Ectodermal cell (in vitro differentiated cells): ENCODE measurements at regions not wholly inside any gene's neighbourhood (a gene's known extent, or its start where the extent isn't known, plus 50 kb on each side); places are given as distances from the start of the nearest gene placed in this dataset.

ENCODE experiments used
- H3K27ac ChIP-seq: 2 replicates; pipeline ENCODE4 v1.7.0; 2013; ENCODE audit warnings: mild to moderate bottlenecking, low read depth, low read length; ENCODE audit not compliant: insufficient read depth, poor library complexity, severe bottlenecking
- H3K27me3 ChIP-seq: 2 replicates; pipeline ENCODE4 v1.7.0; 2013; ENCODE audit warnings: mild to moderate bottlenecking, low read length; ENCODE audit not compliant: insufficient read depth, control insufficient read depth, poor library complexity, severe bottlenecking
- H3K36me3 ChIP-seq: one replicate; pipeline ENCODE4 v1.7.0; 2013; ENCODE audit warnings: low read length; ENCODE audit not compliant: control insufficient read depth, insufficient read depth
- H3K4me1 ChIP-seq: one replicate; pipeline ENCODE4 v1.7.0; 2013; ENCODE audit warnings: low read length; ENCODE audit not compliant: control insufficient read depth, insufficient read depth
- H3K4me3 ChIP-seq: 2 replicates; pipeline ENCODE4 v1.7.0; 2013; ENCODE audit warnings: low read depth, low read length, control low read depth; ENCODE audit not compliant: insufficient read depth
- H3K9me3 ChIP-seq: 2 replicates; pipeline ENCODE4 v1.7.0; 2013; ENCODE audit warnings: mild to moderate bottlenecking, low read length, moderate library complexity; ENCODE audit not compliant: control insufficient read depth
- WGBS, 2 experiments: methylation state at CpG; one replicate each; pipeline ENCODE4 v1.1.7; 2013; ENCODE audit warnings: missing lambda C conversion rate in 2 of 2; 5-methylcytosine and 5-hydroxymethylcytosine counted together

- no peaks in the 10 kb centered on the region for H3K27me3 ChIP-seq
- H3K36me3 ChIP-seq: no peaks in the 10 kb centered on the region
- no peak overlapping the region for H3K4me3 ChIP-seq
- no peaks in the 10 kb centered on the region for H3K9me3 ChIP-seq
- H3K4me1 ChIP-seq: no peaks in the 10 kb centered on the region
- WGBS, 2 experiments: 92 to 95% methylated on average over 4 of the region's 4 CpGs
- no peak overlapping the region for H3K27ac ChIP-seq
Observed at GRCh38 chr5:153318556-153318955, 171.9 kb upstream of the GRIA1 start.

GRCh38 chr5:153321478-153321877 is 169.0 kb upstream of the GRIA1 start:
- Histone ChIP-seq H3K27ac (no peak overlapping the region), H3K27me3 (no peaks in the 10 kb centered on the region), H3K36me3 (no peaks in the 10 kb centered on the region), H3K4me3 (no peak overlapping the region), H3K9me3 (no peaks in the 10 kb centered on the region), H3K4me1 (no peaks in the 10 kb centered on the region)
- 96 to 100% methylated on average over 1 of the region's 1 CpG for WGBS, 2 experiments

GRCh38 chr5:153340139-153340538 is 150.3 kb upstream of the GRIA1 start:
- Histone ChIP-seq H3K4me3 (no peak overlapping the region), H3K9me3 (no peaks in the 10 kb centered on the region), H3K4me1 (no peaks in the 10 kb centered on the region), H3K27me3 (no peaks in the 10 kb centered on the region), H3K36me3 (no peaks in the 10 kb centered on the region), H3K27ac (no peak overlapping the region)
- WGBS, 2 experiments: 94 to 96% methylated on average over 2 to 3 of the region's 3 CpGs

- H3K4me1 ChIP-seq: no peaks in the 10 kb centered on the region
- H3K36me3 ChIP-seq: no peaks in the 10 kb centered on the region
- no peak overlapping the region for H3K4me3 ChIP-seq
- H3K27ac ChIP-seq: no peak overlapping the region
- H3K9me3 ChIP-seq: no peaks in the 10 kb centered on the region
- no peaks in the 10 kb centered on the region for H3K27me3 ChIP-seq
- WGBS, 2 experiments: 95 to 100% methylated on average over 1 of the region's 1 CpG
Observed at GRCh38 chr5:153340738-153341137, 149.7 kb upstream of the GRIA1 start.

- Histone ChIP-seq H3K4me1 (no peaks in the 10 kb centered on the region), H3K36me3 (no peaks in the 10 kb centered on the region), H3K9me3 (no peaks in the 10 kb centered on the region), H3K27me3 (no peaks in the 10 kb centered on the region), H3K27ac (no peak overlapping the region), H3K4me3 (no peak overlapping the region)
- WGBS, 2 experiments: 88% methylated on average over 1 of the region's 1 CpG
Observed at GRCh38 chr5:153342487-153342886, 148.0 kb upstream of the GRIA1 start.

- H3K4me3 ChIP-seq: no peak overlapping the region
Observed at GRCh38 chr5:153347611-153348010, 142.9 kb upstream of the GRIA1 start.

GRCh38 chr5:153350175-153350883 is 140.1 kb upstream of the GRIA1 start:
- no peak overlapping the region for H3K27ac ChIP-seq
- H3K4me1 ChIP-seq: peaks cover 16% of the 10 kb centered on the region
- H3K36me3 ChIP-seq: no peaks in the 10 kb centered on the region
- no peaks in the 10 kb centered on the region for H3K9me3 ChIP-seq
- H3K4me3 ChIP-seq: no peak overlapping the region
- H3K27me3 ChIP-seq: no peaks in the 10 kb centered on the region
- 4 to 20% methylated on average over 4 to 5 of the region's 5 CpGs for WGBS, 2 experiments

More at GRCh38 chr5:153347611-153348010, 142.9 kb upstream of the GRIA1 start:
- Histone ChIP-seq H3K4me1 (peaks cover 12% of the 10 kb centered on the region), H3K27me3 (no peaks in the 10 kb centered on the region), H3K36me3 (no peaks in the 10 kb centered on the region), H3K9me3 (no peaks in the 10 kb centered on the region), H3K27ac (no peak overlapping the region)
- 83 to 92% methylated on average over 1 of the region's 1 CpG for WGBS, 2 experiments

GRCh38 chr5:153352685-153353219 is 137.7 kb upstream of the GRIA1 start:
- H3K4me1 ChIP-seq: peaks cover 16% of the 10 kb centered on the region
- no peaks in the 10 kb centered on the region for H3K9me3 ChIP-seq
- no peak overlapping the region for H3K4me3 ChIP-seq
- no peaks in the 10 kb centered on the region for H3K36me3 ChIP-seq
- H3K27me3 ChIP-seq: no peaks in the 10 kb centered on the region
- no peak overlapping the region for H3K27ac ChIP-seq
- 80 to 84% methylated on average over 11 of the region's 11 CpGs for WGBS, 2 experiments

- no peak overlapping the region for H3K4me3 ChIP-seq
- H3K27ac ChIP-seq: no peak overlapping the region
- 96 to 100% methylated on average over 3 of the region's 3 CpGs for WGBS, 2 experiments
- H3K36me3 ChIP-seq: no peaks in the 10 kb centered on the region
- H3K27me3 ChIP-seq: no peaks in the 10 kb centered on the region
- no peaks in the 10 kb centered on the region for H3K9me3 ChIP-seq
- peaks cover 3% of the 10 kb centered on the region for H3K4me1 ChIP-seq
Observed at GRCh38 chr5:153357493-153358112, 132.9 kb upstream of the GRIA1 start.

GRCh38 chr5:153358315-153358976 is 132.0 kb upstream of the GRIA1 start:
- 89 to 93% methylated on average over 2 to 3 of the region's 3 CpGs for WGBS, 2 experiments
- H3K4me1 ChIP-seq: peaks cover under 1% of the 10 kb centered on the region
- no peak overlapping the region for H3K27ac ChIP-seq
- no peak overlapping the region for H3K4me3 ChIP-seq
- H3K36me3 ChIP-seq: no peaks in the 10 kb centered on the region
- H3K9me3 ChIP-seq: no peaks in the 10 kb centered on the region
- no peaks in the 10 kb centered on the region for H3K27me3 ChIP-seq
